ENCODE measurements at regions not wholly inside any gene's neighbourhood (a gene's known extent, or its start where the extent isn't known, plus 50 kb on each side); places are given as distances from the start of the nearest gene placed in this dataset.
"Not testable (repeated sequence)": the region's sequence is repeated elsewhere in the genome, so short reads cannot be mapped to it uniquely, and the experiment has no call there.

DNA sequence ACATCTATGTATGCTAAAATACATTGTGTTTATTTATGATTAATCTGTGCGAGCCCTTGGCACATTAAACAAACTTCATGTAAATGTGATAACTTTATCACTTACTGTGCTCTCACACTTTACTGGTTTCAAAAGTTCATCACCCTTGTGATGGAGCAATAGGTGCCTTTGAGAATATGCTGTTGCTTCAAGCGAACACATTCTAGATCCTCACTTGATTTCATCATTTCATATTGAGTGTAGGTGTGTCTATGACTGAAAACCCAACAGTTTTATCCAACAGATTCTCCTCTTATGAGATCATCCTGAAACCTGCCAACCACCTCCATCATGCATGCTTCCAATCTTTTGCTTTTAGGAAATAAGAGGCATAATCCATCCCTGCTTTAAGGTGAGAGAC, 854.4 kb downstream of the TMEM121 start:
- no peak for TF ChIP-seq CTCF (IDR thresholded peaks at IDR 0.05)
- no peak for DNase-seq
- Mint-ChIP-seq H3K4me1 (peaks cover 3% of the 10 kb centered on the region), H3K27ac (no peak overlapping the region), H3K36me3 (ENCODE audit: low read depth) (no peaks in the 10 kb centered on the region), H3K9me3 (no peaks in the 10 kb centered on the region), H3K27me3 (peaks cover 9% of the 10 kb centered on the region), H3K4me3 (no peak overlapping the region)
- intact Hi-C loops (cut with micrococcal nuclease), result no loop called here
- ATAC-seq (ENCODE audit: low read depth), result no peak
- ChIA-PET POLR2A (no interaction called here), CTCF (no interaction called here)

DNA sequence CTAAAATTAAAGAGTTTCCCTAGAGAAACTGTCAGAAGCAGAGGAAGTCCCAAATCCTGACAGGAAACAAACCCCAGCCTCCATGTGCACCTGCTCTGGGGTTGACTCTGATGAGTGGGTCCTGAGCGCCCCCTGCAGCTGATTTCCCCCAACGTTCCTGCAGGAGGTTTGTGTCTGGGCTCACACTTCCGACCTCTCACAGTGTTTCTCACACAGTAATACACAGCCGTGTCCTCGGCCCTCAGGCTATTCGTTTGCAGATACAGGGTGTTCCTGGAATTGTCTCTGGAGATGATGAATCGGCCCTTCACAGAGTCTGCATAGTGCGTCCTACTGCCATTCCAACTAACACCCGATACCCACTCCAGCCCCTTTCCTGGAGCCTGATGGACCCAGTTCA, 862.8 kb downstream of the TMEM121 start:
- H3K36me3 Mint-ChIP-seq (ENCODE audit: low read depth); DNase-seq; H3K4me3 Mint-ChIP-seq; CTCF ChIA-PET; H3K9me3 Mint-ChIP-seq; intact Hi-C loops (cut with micrococcal nuclease); POLR2A ChIA-PET; H3K27ac Mint-ChIP-seq; H3K4me1 Mint-ChIP-seq; ATAC-seq (ENCODE audit: low read depth): not testable (repeated sequence)
- peaks cover 36% of the 10 kb centered on the region for H3K27me3 Mint-ChIP-seq

- Mint-ChIP-seq H3K4me1 (no peaks in the 10 kb centered on the region), H3K27me3 (peaks cover 36% of the 10 kb centered on the region), H3K36me3 (ENCODE audit: low read depth) (no peaks in the 10 kb centered on the region), H3K27ac (no peak overlapping the region), H3K4me3 (no peak overlapping the region), H3K9me3 (no peaks in the 10 kb centered on the region)
- DNase-seq, result no peak
- ChIA-PET POLR2A (no interaction called here), CTCF (no interaction called here)
- no peak for TF ChIP-seq CTCF (IDR thresholded peaks at IDR 0.05)
- intact Hi-C loops (cut with micrococcal nuclease), result no loop called here
- ATAC-seq (ENCODE audit: low read depth), result no peak
Observed at GRCh38 chr14:106390401-106390800, 864.0 kb downstream of the TMEM121 start.

DNA sequence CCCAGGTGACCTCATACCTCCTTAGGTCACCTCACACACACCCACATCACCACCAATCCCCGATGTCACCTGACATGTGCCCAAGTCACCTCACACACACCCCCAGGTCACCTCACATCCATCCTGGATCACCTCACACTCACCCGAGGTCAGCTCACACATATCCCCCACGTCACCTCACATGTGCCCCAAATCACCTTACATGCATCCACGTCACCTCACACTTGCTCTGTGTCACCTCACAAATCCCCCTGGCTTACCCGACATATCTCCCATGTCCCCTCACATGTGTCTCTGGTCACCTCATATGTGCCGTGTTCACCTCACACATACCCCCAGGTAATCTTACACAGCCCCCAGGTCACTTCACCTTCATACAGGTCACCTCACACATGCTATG, 864.6 kb downstream of the TMEM121 start:
- H3K4me1 Mint-ChIP-seq, result no peaks in the 10 kb centered on the region

GRCh38 chr14:106393742-106394141, 867.4 kb downstream of the TMEM121 start:
- H3K27ac Mint-ChIP-seq, result no peak overlapping the region
- no peaks in the 10 kb centered on the region for H3K36me3 Mint-ChIP-seq (ENCODE audit: low read depth)
- DNase-seq (no peak), ATAC-seq (ENCODE audit: low read depth) (no peak)
- CTCF ChIA-PET, result no interaction called here
- H3K4me1 Mint-ChIP-seq, result no peaks in the 10 kb centered on the region
- POLR2A ChIA-PET, result no interaction called here
- no peak overlapping the region for H3K4me3 Mint-ChIP-seq
- H3K27me3 Mint-ChIP-seq, result peaks cover 32% of the 10 kb centered on the region
- H3K9me3 Mint-ChIP-seq, result no peaks in the 10 kb centered on the region
- TF ChIP-seq CTCF (IDR thresholded peaks at IDR 0.05), result no peak
- intact Hi-C loops (cut with micrococcal nuclease), result no loop called here

More for the DNA sequence above, 864.6 kb downstream of the TMEM121 start:
- intact Hi-C loops (cut with micrococcal nuclease), result no loop called here
- TF ChIP-seq CTCF (IDR thresholded peaks at IDR 0.05), result no peak
- H3K36me3 Mint-ChIP-seq (ENCODE audit: low read depth), result no peaks in the 10 kb centered on the region
- no peak for DNase-seq
- ChIA-PET POLR2A (no interaction called here), CTCF (no interaction called here)
- H3K27me3 Mint-ChIP-seq, result peaks cover 36% of the 10 kb centered on the region
- no peaks in the 10 kb centered on the region for H3K9me3 Mint-ChIP-seq
- no peak for ATAC-seq (ENCODE audit: low read depth)
- H3K4me3 Mint-ChIP-seq, result no peak overlapping the region
- no peak overlapping the region for H3K27ac Mint-ChIP-seq

GRCh38 chr14:106395456-106396050, 869.2 kb downstream of the TMEM121 start:
- DNase-seq, result no peak
- Mint-ChIP-seq H3K27ac (no peak overlapping the region), H3K27me3 (peaks cover 23% of the 10 kb centered on the region), H3K4me1 (no peaks in the 10 kb centered on the region), H3K4me3 (no peak overlapping the region), H3K36me3 (ENCODE audit: low read depth) (no peaks in the 10 kb centered on the region), H3K9me3 (no peaks in the 10 kb centered on the region)
- POLR2A ChIA-PET, result no interaction called here
- TF ChIP-seq CTCF (IDR thresholded peaks at IDR 0.05), result no peak
- no peak for ATAC-seq (ENCODE audit: low read depth)
- intact Hi-C loops (cut with micrococcal nuclease), result no loop called here
- CTCF ChIA-PET, result interaction anchor here (1.9 kb wide), 1 partner anchor 22 kb away, joined by 8 read pairs; no protein-coding TSS in a partner anchor
